Esophagus squamous epithelium (tissue), 5 donors: ENCODE measurements at regions not wholly inside any gene's neighbourhood (a gene's known extent, or its start where the extent isn't known, plus 50 kb on each side); places are given as distances from the start of the nearest gene placed in this dataset.

Experiments
- DNase-seq: peaks from one replicate; lab custom pipeline; 2025; lab: John Stamatoyannopoulos, UW
- H3K27ac ChIP-seq, 4 donors: fragments of 200-600 bp; sonication (generic); one replicate each; pipeline ENCODE4 v1.5.1; 2016 to 2019; ENCODE audit warnings: mild to moderate bottlenecking in 1 of 4
- H3K27me3 ChIP-seq, 4 donors: fragments of 200-600 bp; sonication (generic); 1 replicate in 3 of 4; 2 replicates in 1 of 4; pipeline versions ENCODE4 v1.5.1 to v1.6.0; 2017 to 2021; ENCODE audit warnings: antibody characterized with exemption in 1 of 4
- H3K36me3 ChIP-seq, 3 donors: fragments of 200-600 bp; sonication (generic); one replicate each; pipeline ENCODE4 v1.5.1; 2016 to 2019
- H3K4me1 ChIP-seq, 3 donors: fragments of 200-600 bp; sonication (generic); one replicate each; pipeline ENCODE4 v1.5.1; 2017 to 2019
- H3K4me3 ChIP-seq, 4 donors: fragments of 200-600 bp; sonication (generic); 1 replicate in 3 of 4; 2 replicates in 1 of 4; pipeline ENCODE4 v1.5.1; 2016 to 2019; ENCODE audit warnings: mild to moderate bottlenecking in 2 of 4, moderate library complexity in 1 of 4
- H3K9me3 ChIP-seq, 3 donors: fragments of 200-600 bp; sonication (generic); one replicate each; pipeline ENCODE4 v1.5.1; 2016 to 2019
- POLR2A ChIP-seq, 4 donors: fragments of 450-650 bp; IDR thresholded peaks; one replicate each; pipeline ENCODE4 v1.6.1; 2017; ENCODE audit warnings: antibody characterized with exemption in 4 of 4, mild to moderate bottlenecking in 4 of 4, moderate library complexity in 3 of 4
- WGBS, 2 donors: methylation state at CpG; one replicate each; pipeline ENCODE4 v1.1.5; 2018; 5-methylcytosine and 5-hydroxymethylcytosine counted together
- intact Hi-C: fragments of 100-400 bp; cut with DNase I; formaldehyde crosslinking; loops from one replicate; pipeline ENCODE4 v1.15.0; 2022
- TF ChIP-seq, protein P1 (sequence below), 6 experiments: fragments of 450-650 bp in 4 of 6; fragments of 200-600 bp in 2 of 6; sonication (generic) in 2 of 6; IDR thresholded peaks; one replicate each; pipeline ENCODE4 v1.5.1; 2016 to 2019; ENCODE audit warnings: antibody characterized with exemption in 6 of 6, mild to moderate bottlenecking in 4 of 6, moderate library complexity in 4 of 6
- donor health status: DM: yes; HTN: yes; CAD: no.

DNA sequence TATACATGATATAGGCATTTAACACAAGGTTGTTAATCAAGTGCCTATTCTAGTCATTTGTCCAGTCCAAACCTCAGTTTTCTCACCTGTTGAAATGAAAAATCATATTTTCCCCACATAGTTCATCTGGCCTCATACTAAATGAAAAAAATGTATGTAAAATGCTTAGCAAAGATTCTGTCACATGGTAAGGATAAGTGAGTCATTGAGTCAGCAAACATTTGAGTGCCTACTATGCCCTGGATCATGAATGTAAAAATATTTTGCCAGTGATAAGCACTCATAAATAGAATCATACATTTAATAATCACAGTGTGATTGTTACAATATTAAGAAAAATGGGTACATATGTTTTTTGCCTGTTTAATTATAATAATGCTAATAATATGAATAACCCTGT is 181.2 kb upstream of the PAPPA start:
- Histone ChIP-seq H3K27ac (no peak overlapping the region), H3K27me3 (no peaks in the 10 kb centered on the region), H3K4me3 (no peak overlapping the region), H3K36me3 (no peaks in the 10 kb centered on the region), H3K9me3 (peaks cover 0 to 2% (median 0%) of the 10 kb centered on the region in 3 donors), H3K4me1 (no peaks in the 10 kb centered on the region)
- no peak for TF ChIP-seq POLR2A (IDR thresholded peaks at IDR 0.05)
- TF ChIP-seq, protein P1, sequence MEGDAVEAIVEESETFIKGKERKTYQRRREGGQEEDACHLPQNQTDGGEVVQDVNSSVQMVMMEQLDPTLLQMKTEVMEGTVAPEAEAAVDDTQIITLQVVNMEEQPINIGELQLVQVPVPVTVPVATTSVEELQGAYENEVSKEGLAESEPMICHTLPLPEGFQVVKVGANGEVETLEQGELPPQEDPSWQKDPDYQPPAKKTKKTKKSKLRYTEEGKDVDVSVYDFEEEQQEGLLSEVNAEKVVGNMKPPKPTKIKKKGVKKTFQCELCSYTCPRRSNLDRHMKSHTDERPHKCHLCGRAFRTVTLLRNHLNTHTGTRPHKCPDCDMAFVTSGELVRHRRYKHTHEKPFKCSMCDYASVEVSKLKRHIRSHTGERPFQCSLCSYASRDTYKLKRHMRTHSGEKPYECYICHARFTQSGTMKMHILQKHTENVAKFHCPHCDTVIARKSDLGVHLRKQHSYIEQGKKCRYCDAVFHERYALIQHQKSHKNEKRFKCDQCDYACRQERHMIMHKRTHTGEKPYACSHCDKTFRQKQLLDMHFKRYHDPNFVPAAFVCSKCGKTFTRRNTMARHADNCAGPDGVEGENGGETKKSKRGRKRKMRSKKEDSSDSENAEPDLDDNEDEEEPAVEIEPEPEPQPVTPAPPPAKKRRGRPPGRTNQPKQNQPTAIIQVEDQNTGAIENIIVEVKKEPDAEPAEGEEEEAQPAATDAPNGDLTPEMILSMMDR (IDR thresholded peaks at IDR 0.05), result no peak
- DNase-seq, result no peak
- intact Hi-C loops, result no loop called here

DNA sequence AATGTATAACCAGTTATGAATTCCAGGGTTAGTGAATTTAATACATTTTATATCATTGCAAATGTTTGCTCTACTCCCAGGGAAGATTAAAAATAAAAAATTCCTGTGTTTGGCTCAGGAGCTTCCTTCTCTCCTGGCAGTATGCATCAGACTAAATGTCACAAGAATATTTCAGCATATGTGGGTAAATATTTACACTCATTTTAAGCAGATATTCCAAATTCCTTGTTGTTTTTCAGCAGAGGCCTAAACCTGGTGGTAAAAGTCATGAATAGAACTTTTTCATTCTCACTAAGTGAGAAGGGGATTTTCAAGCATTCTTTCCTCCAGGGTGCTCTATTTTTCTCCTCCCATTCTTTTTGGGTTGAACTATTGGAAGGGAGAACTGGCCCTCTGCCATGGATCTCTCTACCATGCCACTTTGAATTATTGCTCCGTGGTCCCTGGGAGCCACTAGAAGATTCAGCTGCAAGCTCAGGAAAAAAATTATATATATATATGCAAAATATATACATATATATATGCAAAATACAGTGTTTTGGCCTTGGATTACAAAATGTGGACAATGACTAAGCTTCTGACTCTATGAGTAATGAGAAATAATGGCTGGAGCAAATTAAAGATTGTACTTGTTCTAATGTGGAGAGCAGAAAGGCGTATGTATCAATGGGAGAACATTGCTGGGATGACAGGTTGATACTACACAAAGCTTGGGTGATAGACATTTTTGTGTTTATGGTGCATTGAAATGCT is 180.6 kb upstream of the PAPPA start:
- no peak for DNase-seq
- H3K4me1 ChIP-seq, result peaks cover 0 to 2% (median under 1%) of the 10 kb centered on the region in 3 donors
- WGBS, 2 donors, result 58 to 70% methylated on average over 2 of the region's 2 CpGs
- no peak for TF ChIP-seq POLR2A (IDR thresholded peaks at IDR 0.05)
- TF ChIP-seq, protein P1 (IDR thresholded peaks at IDR 0.05), result no peak
- H3K4me3 ChIP-seq, result no peak overlapping the region
- no peak overlapping the region for H3K27ac ChIP-seq
- intact Hi-C loops, result no loop called here
- no peaks in the 10 kb centered on the region for H3K36me3 ChIP-seq
- H3K27me3 ChIP-seq, result no peaks in the 10 kb centered on the region
- H3K9me3 ChIP-seq, result no peaks in the 10 kb centered on the region

DNA sequence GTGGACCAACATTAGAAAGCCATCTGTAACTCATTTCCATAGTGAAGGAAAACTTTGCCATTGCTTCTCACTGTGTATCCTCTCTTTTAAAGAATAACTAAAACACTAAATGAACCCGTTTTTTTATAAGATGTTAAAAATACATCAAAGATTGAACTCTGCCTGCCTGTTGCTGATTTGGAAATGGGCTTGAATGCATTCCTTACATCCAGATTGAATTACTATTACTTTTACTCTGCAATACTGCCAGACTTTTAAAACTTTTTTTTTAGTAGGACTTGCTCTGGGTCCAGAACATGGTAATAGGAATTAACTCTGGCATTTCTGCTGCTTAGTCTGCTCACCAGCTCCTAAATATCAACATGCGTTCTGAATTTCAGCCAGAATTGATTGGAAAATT is 176.8 kb upstream of the PAPPA start:
- no peak for TF ChIP-seq POLR2A (IDR thresholded peaks at IDR 0.05)
- TF ChIP-seq, protein P1 (IDR thresholded peaks at IDR 0.05), result no peak
- intact Hi-C loops, result no loop called here
- H3K36me3 ChIP-seq, result no peaks in the 10 kb centered on the region
- no peak for DNase-seq
- 82 to 92% methylated on average over 2 of the region's 2 CpGs for WGBS, 2 donors
- H3K4me1 ChIP-seq, result peaks cover 0 to 16% (median 3%) of the 10 kb centered on the region in 3 donors
- no peaks in the 10 kb centered on the region for H3K9me3 ChIP-seq
- no peak overlapping the region for H3K27ac ChIP-seq
- no peak overlapping the region for H3K4me3 ChIP-seq
- H3K27me3 ChIP-seq, result no peaks in the 10 kb centered on the region

DNA sequence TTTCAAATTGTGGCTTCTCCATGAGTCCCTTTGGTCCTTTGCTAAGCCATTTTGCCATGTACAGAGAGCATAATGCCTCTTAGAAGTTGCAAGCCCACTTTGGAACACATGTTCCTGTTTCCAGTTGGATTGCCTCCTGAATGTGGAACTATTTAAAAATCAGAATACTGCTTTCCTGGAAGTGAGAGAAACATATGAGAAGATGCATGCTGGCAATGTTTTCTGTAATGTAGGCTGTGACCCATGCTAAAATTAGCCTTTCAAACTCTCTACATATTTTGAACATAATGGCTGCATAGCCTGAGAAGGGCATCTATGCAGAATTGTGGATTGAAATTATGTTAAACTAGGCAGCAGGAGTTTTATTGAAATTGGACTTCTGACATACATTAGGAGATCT is 175.5 kb upstream of the PAPPA start:
- H3K4me1 ChIP-seq, result peaks cover 0 to 16% (median 3%) of the 10 kb centered on the region in 3 donors
- H3K36me3 ChIP-seq, result no peaks in the 10 kb centered on the region
- intact Hi-C loops, result no loop called here
- no peak for TF ChIP-seq POLR2A (IDR thresholded peaks at IDR 0.05)
- TF ChIP-seq, protein P1 (IDR thresholded peaks at IDR 0.05), result no peak
- DNase-seq, result no peak
- H3K4me3 ChIP-seq, result no peak overlapping the region
- no peaks in the 10 kb centered on the region for H3K9me3 ChIP-seq
- no peaks in the 10 kb centered on the region for H3K27me3 ChIP-seq
- no peak overlapping the region for H3K27ac ChIP-seq

DNA sequence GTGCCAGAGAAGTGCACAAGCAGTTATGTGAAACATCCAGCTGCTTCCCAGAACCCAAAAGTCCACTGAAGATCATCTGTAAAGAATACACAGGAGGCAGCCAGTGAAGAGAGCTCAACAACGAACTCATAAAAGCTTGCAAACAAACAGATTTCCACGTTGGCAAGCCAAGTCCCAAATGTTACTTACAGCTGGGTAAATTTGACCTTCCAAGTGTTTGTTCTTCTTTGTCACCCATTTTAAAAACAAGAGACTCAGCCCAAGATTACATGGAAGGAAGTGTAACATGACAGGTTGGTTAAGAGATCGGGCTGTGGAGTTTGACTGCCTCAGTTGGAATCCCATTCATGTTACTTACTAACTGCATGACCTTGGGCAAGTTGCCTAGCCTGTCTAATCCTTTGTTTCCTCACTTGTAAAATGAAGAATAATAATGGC is 174.9 kb upstream of the PAPPA start:
- DNase-seq, result no peak
- TF ChIP-seq, protein P1 (IDR thresholded peaks at IDR 0.05), result no peak
- no peak for TF ChIP-seq POLR2A (IDR thresholded peaks at IDR 0.05)
- 22 to 26% methylated on average over 3 of the region's 3 CpGs for WGBS, 2 donors
- intact Hi-C loops, result no loop called here
- no peak overlapping the region for H3K27ac ChIP-seq
- H3K36me3 ChIP-seq, result no peaks in the 10 kb centered on the region
- no peak overlapping the region for H3K4me3 ChIP-seq
- H3K27me3 ChIP-seq, result no peaks in the 10 kb centered on the region
- no peaks in the 10 kb centered on the region for H3K9me3 ChIP-seq
- peaks cover 0 to 16% (median 3%) of the 10 kb centered on the region in 3 donors for H3K4me1 ChIP-seq
